GM18526 (cell line): ENCODE measurements at regions not wholly inside any gene's neighbourhood (a gene's known extent, or its start where the extent isn't known, plus 50 kb on each side); places are given as distances from the start of the nearest gene placed in this dataset.

Source experiments
- POLR2A ChIP-seq: IDR thresholded peaks from 3 replicates; pipeline ENCODE4 v1.6.1; 2011; ENCODE audit not compliant: insufficient read length; ENCODE audit errors: extremely low read depth

DNA sequence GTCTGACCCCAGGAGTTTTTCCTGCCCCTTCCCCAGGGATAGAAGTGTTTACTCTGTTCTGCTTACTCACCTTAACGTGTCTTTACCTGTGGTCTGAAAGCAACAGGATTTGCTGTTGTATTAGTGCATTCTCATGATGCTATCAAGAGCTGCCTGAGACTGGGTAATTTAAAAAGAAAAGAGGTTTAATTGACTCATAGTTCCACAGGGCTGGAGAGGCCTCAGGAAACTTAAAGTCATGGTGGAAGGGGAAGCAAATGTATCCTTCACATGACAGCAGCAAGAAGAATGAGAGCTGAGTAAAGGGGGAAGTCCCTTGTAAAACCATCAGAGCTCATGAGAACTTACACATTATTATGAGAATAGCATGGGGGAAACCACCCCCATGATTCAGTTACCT, 240.4 kb downstream of the SNAPC1 start:
- no peak for TF ChIP-seq POLR2A

DNA sequence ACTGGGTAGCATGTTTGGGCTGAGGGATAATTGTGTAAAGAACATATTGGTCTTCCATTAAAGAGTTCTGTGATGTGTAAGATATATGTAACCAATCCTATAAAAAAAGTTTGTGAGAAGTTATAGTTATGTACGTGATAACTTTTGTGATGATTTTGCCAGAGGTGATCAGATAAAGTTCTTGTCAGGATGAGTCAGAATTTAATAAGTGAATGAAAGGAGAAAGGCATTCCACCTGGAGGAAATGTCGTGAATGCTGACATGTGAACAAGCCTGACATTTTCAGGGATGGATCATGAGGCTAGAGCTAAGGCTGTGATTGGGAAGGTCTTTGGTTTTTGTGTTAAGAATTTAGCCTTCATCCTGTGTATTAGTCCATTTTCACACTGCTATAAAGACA, 241.5 kb downstream of the SNAPC1 start:
- no peak for TF ChIP-seq POLR2A

DNA sequence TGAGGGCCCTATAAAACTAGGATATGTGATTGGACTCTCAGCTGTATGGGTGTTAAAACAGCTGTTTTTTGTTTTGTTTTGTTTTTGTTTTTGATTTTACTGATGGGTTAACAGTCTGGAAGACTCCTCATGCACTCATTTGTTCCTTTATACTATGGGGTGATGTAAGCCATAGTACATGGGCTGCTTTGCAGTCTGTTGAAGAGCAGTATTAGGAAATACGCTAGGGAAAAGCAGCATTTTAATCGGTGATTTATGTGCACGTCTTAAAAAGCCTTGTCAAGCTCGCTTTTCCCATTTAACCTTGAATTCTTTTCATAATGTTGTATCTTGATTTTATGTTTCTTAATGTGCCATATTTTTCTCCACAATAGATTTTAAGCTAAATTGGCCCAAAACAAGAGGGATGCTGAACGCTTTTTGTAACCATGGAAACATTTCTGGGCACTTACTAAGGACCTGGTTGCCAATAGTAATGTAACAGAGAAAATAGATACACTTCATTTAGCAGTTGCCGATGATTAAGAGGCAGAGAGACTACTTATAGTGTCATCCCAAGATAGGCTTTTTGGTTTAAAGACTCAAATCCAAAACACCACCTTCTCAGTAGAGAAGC, 244.0 kb downstream of the SNAPC1 start:
- no peak for TF ChIP-seq POLR2A

DNA sequence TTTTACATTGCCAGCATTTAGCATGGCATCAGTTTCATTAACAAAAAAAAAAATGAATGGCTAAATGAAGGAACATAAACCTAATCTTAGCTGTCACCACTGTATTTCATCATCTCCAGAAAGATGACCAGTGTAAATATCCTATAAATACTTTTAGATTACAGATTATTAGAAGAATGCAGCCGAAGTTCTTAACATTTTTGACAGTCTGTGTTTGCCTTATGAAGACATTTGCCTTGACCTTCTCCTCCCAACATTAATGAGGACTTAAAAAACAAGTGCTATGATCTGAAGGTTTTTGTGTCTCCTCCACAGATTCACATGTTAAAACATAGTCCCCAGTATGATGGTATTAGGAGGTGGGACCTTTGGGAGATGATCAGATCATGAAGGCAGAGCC, 253.0 kb downstream of the SNAPC1 start:
- TF ChIP-seq POLR2A, result no peak

DNA sequence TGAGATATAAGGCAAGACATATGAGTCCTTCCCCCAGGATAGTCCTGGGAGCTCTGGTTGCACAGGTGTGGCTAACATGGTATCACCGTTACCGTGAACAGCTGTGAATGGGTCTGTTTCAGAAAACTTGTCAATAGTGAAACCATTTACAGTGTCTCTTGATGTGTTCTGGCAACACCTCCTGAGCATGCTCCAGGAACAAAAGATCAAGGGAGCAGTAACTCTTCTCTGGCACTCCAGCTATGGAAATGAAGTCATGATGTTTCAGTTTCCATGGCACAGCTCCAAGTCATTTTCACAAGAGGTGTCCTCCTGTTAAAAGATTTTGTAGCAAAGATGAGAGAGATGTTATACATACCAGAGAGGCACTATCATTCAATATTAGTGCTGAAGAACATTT, 253.7 kb downstream of the SNAPC1 start:
- no peak for TF ChIP-seq POLR2A

DNA sequence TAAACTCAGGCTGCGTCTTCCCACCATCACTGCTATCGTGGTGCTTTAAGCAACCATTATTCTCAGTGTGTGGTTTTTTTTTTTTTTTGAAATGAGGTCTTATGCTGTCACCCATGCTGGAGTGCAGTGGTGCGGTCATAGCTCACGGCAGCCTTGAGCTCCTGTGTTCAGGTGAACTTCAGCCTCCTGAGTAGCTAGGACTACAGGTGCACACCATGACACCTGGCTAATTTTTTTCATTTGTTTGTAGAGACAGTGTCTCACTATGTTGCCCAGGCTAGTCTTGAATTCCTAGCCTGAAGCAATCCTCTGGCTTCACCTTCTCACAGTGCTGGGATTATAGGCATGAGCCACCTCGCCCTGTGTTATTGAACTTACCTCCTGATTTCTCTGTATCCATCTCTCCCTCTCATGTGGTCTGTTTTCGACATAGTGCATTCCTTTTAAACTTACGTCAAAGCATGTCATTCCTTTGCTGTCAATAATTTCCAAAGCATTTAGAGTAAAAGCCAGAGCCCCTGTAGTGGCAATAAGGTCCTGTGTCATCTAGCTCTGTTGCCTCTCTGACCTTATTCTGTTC, 255.5 kb downstream of the SNAPC1 start:
- no peak for TF ChIP-seq POLR2A

DNA sequence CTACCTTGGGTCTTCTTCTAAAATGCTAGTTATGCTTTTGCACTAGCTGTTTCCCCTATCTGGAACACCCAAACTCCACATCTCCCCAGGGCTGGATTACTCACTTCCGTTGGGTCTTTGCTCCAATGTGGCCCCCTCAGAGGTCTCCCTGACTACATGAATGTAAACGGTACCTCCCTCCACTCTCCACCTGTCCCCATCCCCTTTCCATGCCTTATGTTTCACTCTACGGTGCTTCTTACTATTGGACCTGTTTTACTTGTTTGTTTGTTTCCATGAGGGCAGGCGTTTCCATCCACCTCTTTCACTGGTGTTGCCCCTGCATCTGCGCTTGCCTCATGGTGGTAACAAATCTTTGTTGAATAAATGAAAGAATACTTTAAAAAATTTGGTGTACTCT, 256.4 kb downstream of the SNAPC1 start:
- no peak for TF ChIP-seq POLR2A

DNA sequence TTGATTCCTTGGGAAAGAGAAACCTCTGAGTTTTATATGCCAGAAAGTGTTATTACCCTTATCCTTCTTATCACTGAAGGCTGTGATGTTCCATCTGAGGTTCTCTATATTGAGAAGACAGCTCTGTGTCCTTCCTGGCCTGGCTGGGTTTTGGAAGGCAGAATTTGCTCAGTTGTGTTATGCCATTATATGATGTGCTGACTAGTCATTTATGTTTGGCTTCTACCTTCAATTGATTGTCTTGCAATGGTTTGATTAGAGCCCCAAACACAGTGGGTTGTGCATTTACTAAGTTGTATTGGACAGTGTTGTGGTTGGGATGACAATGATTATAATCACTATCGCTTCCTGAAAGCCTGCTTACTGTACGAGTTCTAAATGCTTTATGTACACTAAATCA, 265.7 kb downstream of the SNAPC1 start:
- TF ChIP-seq POLR2A, result no peak

DNA sequence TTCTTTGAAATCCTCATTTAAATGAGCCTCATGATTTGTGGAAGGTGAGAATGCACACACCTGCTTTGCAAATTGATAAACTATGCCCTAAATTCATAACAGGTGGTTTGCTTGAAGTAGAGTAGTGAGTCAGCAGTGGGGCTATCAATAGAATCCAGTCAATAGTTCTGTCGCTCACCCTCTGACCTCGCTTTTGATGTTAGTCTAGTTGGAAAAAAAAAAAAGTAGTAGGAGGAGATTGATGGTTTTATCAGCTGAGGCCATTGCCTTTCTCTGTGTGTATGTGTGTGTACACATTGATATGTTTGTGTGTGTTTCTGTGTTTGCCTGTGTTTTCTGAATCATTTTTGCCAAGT, 267.3 kb downstream of the SNAPC1 start:
- TF ChIP-seq POLR2A, result no peak

DNA sequence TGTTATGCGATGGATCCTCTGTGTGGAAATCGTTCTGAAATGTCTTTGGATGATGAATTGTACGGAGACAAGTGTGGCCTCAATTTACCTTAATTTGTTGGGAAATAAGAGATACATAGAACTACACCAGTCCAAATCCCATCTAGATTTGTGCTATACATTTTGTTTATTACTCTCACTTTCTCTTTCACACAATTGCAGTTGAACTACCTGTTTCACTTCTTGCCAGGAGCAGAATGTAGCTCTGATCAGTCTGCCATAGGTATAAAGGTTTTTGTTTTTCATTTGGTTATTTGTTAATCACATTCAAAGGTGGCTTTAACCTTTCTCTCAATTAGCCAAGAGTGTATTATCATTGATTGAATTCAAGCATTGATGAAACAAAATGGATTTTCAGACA, 268.2 kb downstream of the SNAPC1 start:
- no peak for TF ChIP-seq POLR2A

DNA sequence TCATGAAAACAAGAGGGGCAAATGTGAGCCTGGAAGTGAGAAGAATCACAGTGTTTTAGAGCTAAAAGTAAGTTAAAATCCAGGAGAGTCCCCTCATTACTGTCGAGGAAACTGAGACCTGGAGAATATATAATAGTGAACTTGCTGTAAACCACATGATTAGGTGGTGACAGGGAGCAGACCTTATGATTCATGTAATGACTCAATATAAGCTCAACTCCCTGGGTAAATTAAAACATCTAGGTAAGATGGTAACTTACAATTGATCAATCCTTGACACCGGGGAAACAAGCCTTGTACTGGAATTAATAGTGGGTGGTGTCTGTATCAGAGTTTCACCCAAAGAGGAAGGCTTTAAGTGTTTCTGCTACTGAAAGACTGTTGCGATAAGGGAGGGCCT, 269.3 kb downstream of the SNAPC1 start:
- TF ChIP-seq POLR2A, result no peak

DNA sequence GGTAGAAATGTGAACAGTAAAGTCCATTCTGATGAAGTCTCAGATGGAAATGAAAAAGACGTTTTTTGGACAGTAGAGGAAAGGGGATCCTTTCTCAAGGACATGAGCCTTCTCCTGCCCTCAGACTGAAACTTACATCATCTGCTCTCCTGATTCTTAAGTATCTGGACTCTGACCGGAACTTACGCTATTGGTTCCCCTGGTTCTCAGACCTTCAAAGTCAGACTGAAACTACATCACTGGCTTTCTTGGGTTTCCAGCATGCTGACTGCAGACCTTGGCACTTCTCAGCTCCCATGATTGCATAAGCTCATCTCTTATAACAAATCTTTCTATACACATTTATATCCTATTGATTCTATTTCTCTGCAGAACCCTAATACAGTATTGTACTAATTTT, 291.0 kb downstream of the SNAPC1 start:
- TF ChIP-seq POLR2A, result no peak

DNA sequence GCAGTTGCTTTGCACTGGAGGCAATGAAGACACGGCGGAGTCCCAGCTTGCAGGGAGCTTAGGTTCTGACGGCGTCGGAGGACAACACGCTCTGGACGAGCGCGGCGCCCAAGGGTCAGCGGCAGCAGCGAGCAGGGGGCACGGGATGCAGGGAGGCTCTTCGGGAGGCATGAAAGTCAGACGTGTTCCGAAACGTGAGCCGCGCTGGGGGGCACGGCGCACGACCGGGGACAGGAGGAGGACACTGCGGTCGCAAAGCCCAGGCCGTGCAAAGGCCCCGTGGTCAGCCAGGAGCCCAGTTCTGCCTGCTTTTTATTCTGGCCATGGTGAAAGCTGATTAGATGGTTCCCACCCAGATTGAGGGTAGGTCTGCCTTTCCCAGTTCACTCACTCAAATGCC, 294.6 kb downstream of the SNAPC1 start:
- no peak for TF ChIP-seq POLR2A

DNA sequence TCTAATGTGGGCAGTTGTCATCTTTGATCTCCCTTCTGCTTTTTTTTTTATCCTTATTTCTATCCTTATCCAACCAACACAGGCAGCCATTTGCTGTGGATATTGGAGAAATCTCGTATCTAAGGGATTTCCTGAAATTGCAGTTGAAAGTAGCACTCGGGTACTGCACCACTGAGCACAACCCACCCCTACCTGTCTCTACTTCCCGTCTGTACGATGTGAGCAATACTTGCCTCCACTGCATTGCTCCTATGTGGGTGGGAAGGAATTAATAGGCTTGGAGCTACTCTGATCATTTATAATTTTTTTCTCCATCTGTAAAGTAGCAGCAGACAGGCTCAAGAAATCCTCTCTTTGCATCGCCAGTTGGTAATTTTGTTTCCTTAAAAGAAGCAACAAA, 300.4 kb downstream of the SNAPC1 start:
- TF ChIP-seq POLR2A, result no peak

DNA sequence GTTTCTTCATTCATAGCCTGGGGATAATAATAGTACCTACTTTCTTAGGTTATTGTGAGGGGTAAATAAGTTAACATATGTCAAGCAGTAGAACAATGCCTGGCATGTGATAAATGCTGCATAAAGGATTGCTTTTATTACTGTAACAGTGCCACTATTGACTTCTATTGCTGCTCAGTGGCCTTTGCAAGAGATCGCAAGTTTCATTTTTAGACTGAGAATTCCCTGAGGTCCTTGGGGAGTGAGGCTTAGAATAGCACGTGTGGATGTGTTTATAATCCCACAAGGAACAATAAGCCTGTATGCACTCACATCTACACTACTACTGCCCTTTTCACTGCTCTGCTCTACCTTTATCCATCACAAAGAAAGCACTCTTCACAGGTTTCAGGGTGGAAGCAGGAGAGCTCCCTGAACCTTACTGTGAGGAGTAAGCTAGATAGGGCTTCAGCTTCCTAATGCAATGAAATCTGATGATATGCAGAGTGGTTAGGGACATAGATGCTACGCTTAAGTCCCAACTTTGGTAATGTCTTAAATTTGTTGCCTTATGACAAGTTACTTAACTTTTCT, 302.6 kb downstream of the SNAPC1 start:
- TF ChIP-seq POLR2A, result no peak

DNA sequence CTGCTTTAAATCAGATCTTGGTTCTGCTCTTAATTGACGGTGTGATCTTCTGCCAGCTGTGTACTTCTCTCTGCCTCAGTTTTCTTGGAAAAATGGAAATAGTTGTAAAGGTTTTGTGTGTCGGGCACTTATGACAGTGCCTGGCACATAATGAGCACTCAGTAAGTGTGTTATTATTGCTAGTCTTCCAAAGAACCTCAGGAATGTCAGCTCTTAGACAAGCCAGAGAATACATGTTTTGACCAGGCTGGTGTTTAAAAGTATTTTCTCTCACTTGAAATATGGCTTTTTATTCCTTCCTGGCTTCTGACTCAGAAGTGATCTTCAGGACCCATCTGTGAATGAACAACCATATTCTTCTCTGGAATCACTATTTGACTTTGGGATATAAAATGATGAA, 304.1 kb downstream of the SNAPC1 start:
- no peak for TF ChIP-seq POLR2A

DNA sequence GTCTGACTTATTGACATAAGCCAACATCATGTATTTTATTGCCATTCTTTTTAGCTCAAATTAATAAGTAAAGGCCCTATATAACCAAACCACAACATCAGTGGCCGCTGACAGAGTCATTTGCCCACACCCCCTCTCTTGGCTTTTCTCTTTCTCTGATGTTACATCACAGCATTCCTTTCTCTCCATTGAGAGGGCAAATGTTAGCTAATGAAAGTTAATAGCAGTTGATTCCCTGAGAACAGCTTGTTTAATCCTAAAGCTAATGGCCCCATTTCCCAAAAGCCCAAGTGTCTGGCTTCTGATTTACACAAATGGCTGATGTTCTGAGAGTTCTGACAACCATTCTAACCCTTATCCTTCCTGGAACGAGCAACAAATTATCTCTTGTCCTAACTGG, 308.8 kb downstream of the SNAPC1 start:
- no peak for TF ChIP-seq POLR2A
